ENCODE measurements at regions not wholly inside any gene's neighbourhood (a gene's known extent, or its start where the extent isn't known, plus 50 kb on each side); places are given as distances from the start of the nearest gene placed in this dataset.

DNA sequence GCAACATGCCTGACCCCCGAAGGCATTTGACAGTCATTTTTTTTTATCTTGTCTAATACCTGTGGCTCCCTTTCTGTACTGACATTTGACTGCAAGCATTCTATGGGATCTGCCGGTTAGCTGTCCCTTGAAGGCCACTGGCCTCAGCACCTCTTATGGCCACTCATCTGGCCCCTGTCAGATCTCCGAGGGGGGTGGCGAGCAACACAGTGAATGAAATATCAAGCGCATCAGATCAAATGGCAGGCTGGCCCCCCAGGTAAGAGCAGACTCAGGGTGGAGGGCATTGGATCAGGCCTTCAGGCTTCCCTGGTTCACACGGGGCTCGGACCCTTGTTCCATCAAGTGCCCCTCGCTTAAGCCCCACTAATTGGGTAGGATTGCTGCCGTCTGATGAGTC is 199.6 kb upstream of the MKI67 start:
- TF ChIP-seq TAF1 (IDR thresholded peaks at IDR 0.05; ENCODE audit: borderline replicate concordance, insufficient read depth, low read length): no peak
- TF ChIP-seq POLR2AphosphoS5 (IDR thresholded peaks at IDR 0.05; ENCODE audit: low read depth, low read length): no peak

Data from PFSK-1 (cell line).